ENCODE measurements at regions not wholly inside any gene's neighbourhood (a gene's known extent, or its start where the extent isn't known, plus 50 kb on each side); places are given as distances from the start of the nearest gene placed in this dataset.

- no peak overlapping the region for H3K4me2 ChIP-seq (ENCODE audit: unreplicated experiment)
- no peaks in the 10 kb centered on the region for H3K9me2 ChIP-seq (ENCODE audit: insufficient read depth)
- no peak for TF ChIP-seq EZH2 (IDR thresholded peaks at IDR 0.05; ENCODE audit: insufficient read depth, poor library complexity, severe bottlenecking)
- TF ChIP-seq EZH2phosphoT487 (IDR thresholded peaks at IDR 0.05; ENCODE audit: insufficient read depth, low read depth) = no peak
- H3K27ac ChIP-seq = no peak overlapping the region
- H3K79me2 ChIP-seq (ENCODE audit: insufficient read depth) = no peaks in the 10 kb centered on the region
- H4K20me1 ChIP-seq (ENCODE audit: insufficient read depth) = no peaks in the 10 kb centered on the region
- no peak for DNase-seq
- H3K4me1 ChIP-seq (ENCODE audit: insufficient read depth) = no peaks in the 10 kb centered on the region
- no peaks in the 10 kb centered on the region for H3K9me3 ChIP-seq (ENCODE audit: low read depth)
- H3K4me3 ChIP-seq = no peak overlapping the region
- H3K27me3 ChIP-seq (replicated peaks; ENCODE audit: insufficient read depth) = peaks cover 8% of the 10 kb centered on the region; the same call in 1 of the 2 replicates
- no peak overlapping the region for H3K9ac ChIP-seq
- H3F3A ChIP-seq (ENCODE audit: insufficient read depth) = no peaks in the 10 kb centered on the region
- in situ Hi-C loops (cut with MboI) = no loop called here
- H2AFZ ChIP-seq = no peak overlapping the region
- no peaks in the 10 kb centered on the region for H3K36me3 ChIP-seq (ENCODE audit: low read depth)
Measured at GRCh38 chr5:15374886-15375285, 125.1 kb upstream of the FBXL7 start.

- no peak for TF ChIP-seq EZH2 (IDR thresholded peaks at IDR 0.05; ENCODE audit: insufficient read depth, poor library complexity, severe bottlenecking)
- TF ChIP-seq EZH2phosphoT487 (IDR thresholded peaks at IDR 0.05; ENCODE audit: insufficient read depth, low read depth) = no peak
- H3K27me3 ChIP-seq (replicated peaks; ENCODE audit: insufficient read depth) = peaks cover 7% of the 10 kb centered on the region; the same call in 1 of the 2 replicates
- no peaks in the 10 kb centered on the region for H3K79me2 ChIP-seq (ENCODE audit: insufficient read depth)
- in situ Hi-C loops (cut with MboI) = no loop called here
- no peaks in the 10 kb centered on the region for H4K20me1 ChIP-seq (ENCODE audit: insufficient read depth)
- H3K9ac ChIP-seq = no peak overlapping the region
- no peak overlapping the region for H3K4me3 ChIP-seq
- no peaks in the 10 kb centered on the region for H3K9me3 ChIP-seq (ENCODE audit: low read depth)
- no peaks in the 10 kb centered on the region for H3K36me3 ChIP-seq (ENCODE audit: low read depth)
- H3F3A ChIP-seq (ENCODE audit: insufficient read depth) = no peaks in the 10 kb centered on the region
- DNase-seq = no peak
- H3K4me1 ChIP-seq (ENCODE audit: insufficient read depth) = no peaks in the 10 kb centered on the region
- H2AFZ ChIP-seq = no peak overlapping the region
- H3K4me2 ChIP-seq (ENCODE audit: unreplicated experiment) = no peak overlapping the region
- no peak overlapping the region for H3K27ac ChIP-seq
- no peaks in the 10 kb centered on the region for H3K9me2 ChIP-seq (ENCODE audit: insufficient read depth)
Measured at GRCh38 chr5:15373151-15373550, 126.8 kb upstream of the FBXL7 start.

GRCh38 chr5:15371184-15371583 lies 128.8 kb upstream of the FBXL7 start:
- Histone ChIP-seq H3F3A (ENCODE audit: insufficient read depth) (no peaks in the 10 kb centered on the region), H4K20me1 (ENCODE audit: insufficient read depth) (no peaks in the 10 kb centered on the region), H3K4me3 (no peak overlapping the region), H3K9ac (no peak overlapping the region), H3K9me2 (ENCODE audit: insufficient read depth) (no peaks in the 10 kb centered on the region), H3K79me2 (ENCODE audit: insufficient read depth) (no peaks in the 10 kb centered on the region), H3K27me3 (replicated peaks; ENCODE audit: insufficient read depth) (peaks cover 7% of the 10 kb centered on the region; the same call in 1 of the 2 replicates), H3K9me3 (ENCODE audit: low read depth) (no peaks in the 10 kb centered on the region), H3K4me2 (ENCODE audit: unreplicated experiment) (no peak overlapping the region), H3K36me3 (ENCODE audit: low read depth) (no peaks in the 10 kb centered on the region), H2AFZ (no peak overlapping the region), H3K4me1 (ENCODE audit: insufficient read depth) (no peaks in the 10 kb centered on the region), H3K27ac (no peak overlapping the region)
- DNase-seq = no peak
- in situ Hi-C loops (cut with MboI) = no loop called here
- TF ChIP-seq EZH2 (IDR thresholded peaks at IDR 0.05; ENCODE audit: insufficient read depth, poor library complexity, severe bottlenecking) = no peak
- TF ChIP-seq EZH2phosphoT487 (IDR thresholded peaks at IDR 0.05; ENCODE audit: insufficient read depth, low read depth) = no peak
- 0 to 4% methylated on average over 3 of the region's 3 CpGs for WGBS, 2 experiments (ENCODE audit: low coverage in 1 of 2, low lambda C conversion rate in 2 of 2, missing lambda C conversion rate in 2 of 2)

- Histone ChIP-seq H3K9me3 (ENCODE audit: low read depth) (no peaks in the 10 kb centered on the region), H3K27ac (no peak overlapping the region), H3K4me2 (ENCODE audit: unreplicated experiment) (no peak overlapping the region), H3K36me3 (ENCODE audit: low read depth) (no peaks in the 10 kb centered on the region), H3K4me1 (ENCODE audit: insufficient read depth) (no peaks in the 10 kb centered on the region), H4K20me1 (ENCODE audit: insufficient read depth) (no peaks in the 10 kb centered on the region), H3K9ac (no peak overlapping the region), H2AFZ (no peak overlapping the region), H3K79me2 (ENCODE audit: insufficient read depth) (no peaks in the 10 kb centered on the region), H3K27me3 (replicated peaks; ENCODE audit: insufficient read depth) (no peaks in the 10 kb centered on the region), H3K4me3 (no peak overlapping the region), H3K9me2 (ENCODE audit: insufficient read depth) (no peaks in the 10 kb centered on the region), H3F3A (ENCODE audit: insufficient read depth) (no peaks in the 10 kb centered on the region)
- in situ Hi-C loops (cut with MboI) = no loop called here
- DNase-seq = no peak
- TF ChIP-seq EZH2phosphoT487 (IDR thresholded peaks at IDR 0.05; ENCODE audit: insufficient read depth, low read depth) (no peak), EZH2 (IDR thresholded peaks at IDR 0.05; ENCODE audit: insufficient read depth, poor library complexity, severe bottlenecking) (no peak)
- 73 to 76% methylated on average over 2 of the region's 2 CpGs for WGBS, 2 experiments (ENCODE audit: low coverage in 1 of 2, low lambda C conversion rate in 2 of 2, missing lambda C conversion rate in 2 of 2)
Measured at GRCh38 chr5:15368835-15369234, 131.1 kb upstream of the FBXL7 start.

GRCh38 chr5:15367489-15367888 lies 132.5 kb upstream of the FBXL7 start:
- H3K79me2 ChIP-seq (ENCODE audit: insufficient read depth) = no peaks in the 10 kb centered on the region
- no peak for DNase-seq
- no peaks in the 10 kb centered on the region for H4K20me1 ChIP-seq (ENCODE audit: insufficient read depth)
- 87 to 90% methylated on average over 3 of the region's 3 CpGs for WGBS, 2 experiments (ENCODE audit: low coverage in 1 of 2, low lambda C conversion rate in 2 of 2, missing lambda C conversion rate in 2 of 2)
- no peak overlapping the region for H3K4me3 ChIP-seq
- H3K27me3 ChIP-seq (replicated peaks; ENCODE audit: insufficient read depth) = no peaks in the 10 kb centered on the region
- TF ChIP-seq EZH2 (IDR thresholded peaks at IDR 0.05; ENCODE audit: insufficient read depth, poor library complexity, severe bottlenecking) (no peak), EZH2phosphoT487 (IDR thresholded peaks at IDR 0.05; ENCODE audit: insufficient read depth, low read depth) (no peak)
- H3K9me3 ChIP-seq (ENCODE audit: low read depth) = no peaks in the 10 kb centered on the region
- no peaks in the 10 kb centered on the region for H3K36me3 ChIP-seq (ENCODE audit: low read depth)
- H3K9me2 ChIP-seq (ENCODE audit: insufficient read depth) = no peaks in the 10 kb centered on the region
- H3K9ac ChIP-seq = no peak overlapping the region
- no peak overlapping the region for H2AFZ ChIP-seq
- no peaks in the 10 kb centered on the region for H3F3A ChIP-seq (ENCODE audit: insufficient read depth)
- H3K4me2 ChIP-seq (ENCODE audit: unreplicated experiment) = no peak overlapping the region
- in situ Hi-C loops (cut with MboI) = no loop called here
- no peak overlapping the region for H3K27ac ChIP-seq
- no peaks in the 10 kb centered on the region for H3K4me1 ChIP-seq (ENCODE audit: insufficient read depth)
